ENCODE measurements at regions not wholly inside any gene's neighbourhood (a gene's known extent, or its start where the extent isn't known, plus 50 kb on each side); places are given as distances from the start of the nearest gene placed in this dataset.

DNA sequence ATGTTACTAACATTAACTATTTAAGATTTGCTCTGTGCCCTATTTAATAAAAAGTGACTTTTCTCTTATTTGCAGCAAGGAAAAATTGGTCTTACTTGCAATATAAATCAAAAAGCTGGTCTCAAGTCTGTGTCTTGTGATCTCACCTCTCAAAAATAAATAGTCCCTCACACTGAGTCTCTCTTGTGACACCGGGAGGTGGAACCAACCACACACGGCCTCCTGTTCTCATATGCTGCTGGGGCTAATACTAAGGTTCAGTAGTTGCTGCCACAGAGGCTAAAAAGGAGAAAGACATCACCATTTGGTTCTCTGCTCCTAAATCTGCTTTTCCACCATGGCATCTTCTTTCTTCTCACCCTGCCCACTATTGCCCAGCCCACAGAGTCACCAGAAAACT lies 175.8 kb upstream of the FTMT start:
- no peak for DNase-seq

- DNase-seq = no peak
These were observed 170.3 kb upstream of the FTMT start for GRCh38 chr5:121681229-121681855.

GRCh38 chr5:121688126-121688525 lies 163.6 kb upstream of the FTMT start:
- DNase-seq = no peak

DNA sequence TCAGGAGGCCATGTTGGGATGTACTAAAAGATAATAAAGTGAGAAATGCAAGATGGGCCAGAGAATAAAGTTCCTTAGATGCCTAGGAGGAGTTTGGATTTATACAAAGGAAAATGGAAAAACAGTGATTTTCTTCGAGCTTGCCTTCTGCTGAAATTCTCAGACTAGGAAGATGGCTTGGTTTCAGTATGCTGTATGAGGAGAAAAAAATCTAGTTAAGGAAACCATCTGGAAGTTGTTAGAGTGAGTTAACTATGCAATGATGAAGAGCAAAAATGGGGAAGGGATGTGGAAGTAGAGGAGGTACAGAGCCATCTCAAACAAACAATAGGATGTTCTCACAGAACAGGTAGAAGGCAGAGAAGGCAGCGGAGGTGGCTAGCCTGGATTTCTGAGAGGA lies 162.9 kb upstream of the FTMT start:
- DNase-seq = no peak

- DNase-seq = peak; percentile 5
These were observed 160.2 kb upstream of the FTMT start for GRCh38 chr5:121691478-121691877.

- DNase-seq = no peak
These were observed 159.5 kb upstream of the FTMT start for GRCh38 chr5:121692158-121692557.

GRCh38 chr5:121693864-121694263 lies 157.8 kb upstream of the FTMT start:
- DNase-seq = peak; percentile 1

- no peak for DNase-seq
These were observed 156.4 kb upstream of the FTMT start for GRCh38 chr5:121695307-121695706.

GRCh38 chr5:121698690-121699089 lies 153.0 kb upstream of the FTMT start:
- no peak for DNase-seq

DNA sequence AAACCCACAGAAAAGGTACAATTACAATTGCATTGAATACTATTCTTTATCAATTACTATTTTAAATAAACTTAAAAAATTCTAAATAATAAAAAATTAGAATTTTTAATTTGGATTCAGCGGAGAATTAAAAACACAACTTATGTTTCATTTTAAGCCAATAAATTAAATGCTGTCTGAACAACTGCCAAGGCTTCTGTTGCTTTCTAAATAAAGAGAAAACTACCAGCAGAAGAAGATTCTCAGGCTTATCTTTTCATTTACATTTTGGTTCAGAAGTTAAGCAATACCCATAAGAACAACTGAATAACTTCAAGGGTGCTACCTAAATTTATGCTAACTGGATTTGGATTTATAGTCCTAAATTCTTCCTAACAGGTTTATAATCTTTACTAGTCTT lies 150.0 kb upstream of the FTMT start:
- no peak for DNase-seq

- DNase-seq = no peak
These were observed 149.0 kb upstream of the FTMT start for GRCh38 chr5:121702682-121703081.

- no peak for DNase-seq
These were observed 147.4 kb upstream of the FTMT start for GRCh38 chr5:121704291-121704690.

- no peak for DNase-seq
These were observed 145.0 kb upstream of the FTMT start for GRCh38 chr5:121706686-121707085.

GRCh38 chr5:121707178-121707577 lies 144.5 kb upstream of the FTMT start:
- DNase-seq = no peak

GRCh38 chr5:121711416-121711815 lies 140.3 kb upstream of the FTMT start:
- no peak for DNase-seq

DNA sequence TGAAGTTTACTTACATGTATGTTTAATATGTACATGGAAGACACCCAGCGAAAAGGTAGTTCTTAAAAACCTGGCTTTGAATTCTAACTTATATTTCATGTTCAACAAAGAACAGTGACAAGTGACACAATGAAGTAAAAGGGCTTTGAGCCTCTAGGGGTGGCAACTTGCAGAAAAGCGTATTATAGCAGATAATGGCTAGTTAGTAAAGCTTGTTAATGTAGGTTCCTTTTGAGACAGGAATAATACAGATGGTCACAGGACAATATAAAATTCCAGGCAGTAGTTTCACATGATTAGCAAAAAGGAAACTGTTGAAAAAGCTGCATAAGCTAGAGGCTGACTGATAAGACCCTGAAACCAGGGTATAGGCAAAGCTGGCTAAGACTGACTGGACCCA lies 132.4 kb upstream of the FTMT start:
- DNase-seq = no peak

DNA sequence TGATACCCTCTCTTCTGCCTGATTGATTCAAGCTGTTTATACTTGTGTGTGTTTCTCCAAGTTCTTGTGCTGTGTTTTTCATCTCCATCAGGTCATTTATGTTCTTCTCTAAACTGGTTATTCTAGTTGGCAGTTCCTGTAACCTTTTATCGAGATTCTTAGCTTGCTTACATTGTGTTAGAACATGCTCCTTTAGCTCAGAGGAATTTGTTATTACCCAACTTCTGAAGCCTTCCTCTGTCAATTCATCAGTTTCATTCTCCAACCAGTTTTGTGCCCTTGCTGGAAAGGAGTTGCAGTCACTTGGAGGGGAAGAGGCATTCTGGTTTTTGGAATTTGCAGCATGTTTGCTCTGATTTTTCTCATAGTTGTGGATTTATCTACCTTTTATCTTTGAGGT lies 126.2 kb upstream of the FTMT start:
- no peak for DNase-seq

DNA sequence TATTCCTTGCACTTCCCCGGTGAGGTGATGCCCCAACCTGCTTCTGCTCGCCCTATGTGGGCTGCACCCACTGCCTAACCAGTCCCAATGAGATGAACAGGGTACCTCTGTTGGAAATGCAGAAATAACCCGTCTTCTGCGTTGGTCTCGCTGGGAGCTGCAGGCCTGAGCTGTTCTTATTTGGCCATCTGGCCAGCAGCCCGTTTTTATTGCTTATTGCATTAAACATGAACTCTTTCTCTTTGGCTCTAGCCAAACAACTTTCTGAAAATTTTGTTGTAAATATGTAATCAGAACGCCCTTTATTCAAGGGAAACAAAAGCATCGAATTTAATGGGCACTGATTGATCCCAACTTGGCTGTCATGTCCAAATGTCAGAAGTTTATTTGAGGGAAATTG lies 124.7 kb upstream of the FTMT start:
- DNase-seq = no peak

DNA sequence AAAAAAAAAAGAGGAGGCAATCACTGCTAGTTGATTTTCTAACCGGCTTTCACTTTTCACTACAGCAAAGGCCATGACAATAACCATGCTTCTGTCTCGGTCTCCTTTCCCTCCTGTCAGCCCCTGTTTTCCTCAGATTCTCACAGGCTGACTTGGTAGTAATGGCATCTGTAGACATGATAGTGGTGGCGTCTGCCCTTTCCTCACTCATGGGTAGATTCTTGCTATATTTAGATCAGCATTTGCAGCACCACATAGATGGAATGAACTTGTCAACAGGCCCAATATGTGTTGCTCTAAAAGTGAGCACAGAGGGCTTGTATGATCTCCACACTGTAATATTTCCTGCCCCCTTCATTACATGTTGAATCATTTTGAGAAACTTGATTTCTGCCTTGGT lies 120.3 kb upstream of the FTMT start:
- no peak for DNase-seq

DNA sequence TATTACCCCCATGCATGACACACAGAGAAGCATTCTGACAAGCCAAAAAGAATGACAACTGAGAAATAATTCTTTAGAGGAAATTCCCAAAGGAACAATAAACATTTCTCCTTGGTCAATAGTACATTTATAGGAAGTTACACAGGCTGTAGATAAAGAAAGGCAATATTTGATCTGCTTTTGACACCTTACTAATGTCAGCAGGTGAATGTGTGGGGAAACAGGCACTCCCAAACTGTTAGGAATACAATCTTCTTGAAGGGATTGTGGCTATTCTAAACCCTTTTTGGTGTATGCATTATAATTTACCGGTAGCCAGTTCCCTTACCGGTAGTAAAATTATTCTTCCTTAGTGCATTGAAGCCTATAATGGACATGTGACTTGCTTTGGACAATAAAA lies 116.1 kb upstream of the FTMT start:
- DNase-seq = no peak

DNA sequence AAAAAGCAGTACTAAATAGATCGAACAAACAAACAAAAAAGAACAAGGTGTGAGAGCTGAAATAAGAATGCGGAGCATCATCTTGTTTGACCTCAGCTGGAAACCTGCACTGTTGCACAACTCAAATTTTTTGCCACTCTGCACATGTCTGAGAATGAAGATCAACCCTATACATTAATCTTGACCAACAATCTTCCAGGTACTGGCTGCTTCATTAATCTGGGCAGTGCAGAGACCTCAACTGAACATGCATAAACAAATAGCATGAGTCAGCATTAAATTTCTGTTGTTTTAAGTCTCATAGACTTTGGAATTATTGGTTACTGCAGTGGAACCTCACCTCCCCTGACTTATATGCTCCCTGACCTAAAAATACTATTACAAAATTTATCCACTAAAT lies 114.6 kb upstream of the FTMT start:
- no peak for DNase-seq

DNA sequence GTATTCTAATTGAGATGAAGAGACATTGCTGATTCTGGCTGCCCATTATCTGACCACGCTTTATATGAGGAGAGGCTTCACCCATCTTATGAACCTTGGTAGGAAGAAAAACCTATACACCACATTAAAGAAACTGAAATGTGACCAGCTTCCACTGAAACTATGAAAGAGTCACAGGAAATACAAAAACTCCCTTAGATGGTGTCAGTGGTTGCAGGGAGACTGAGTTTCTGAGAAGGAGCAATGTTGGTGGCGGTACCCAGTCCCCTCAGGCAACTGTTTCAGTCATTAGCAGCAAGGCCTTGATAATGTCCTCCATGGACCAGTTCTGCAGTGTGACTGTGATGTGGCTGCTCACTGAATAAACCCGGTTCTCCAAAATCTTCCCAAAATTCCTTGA lies 110.5 kb upstream of the FTMT start:
- DNase-seq = no peak

- no peak for DNase-seq
These were observed 107.1 kb upstream of the FTMT start for GRCh38 chr5:121744577-121744976.

GRCh38 chr5:121745407-121745806 lies 106.3 kb upstream of the FTMT start:
- DNase-seq = no peak

GRCh38 chr5:121746763-121747162 lies 104.9 kb upstream of the FTMT start:
- no peak for DNase-seq

DNA sequence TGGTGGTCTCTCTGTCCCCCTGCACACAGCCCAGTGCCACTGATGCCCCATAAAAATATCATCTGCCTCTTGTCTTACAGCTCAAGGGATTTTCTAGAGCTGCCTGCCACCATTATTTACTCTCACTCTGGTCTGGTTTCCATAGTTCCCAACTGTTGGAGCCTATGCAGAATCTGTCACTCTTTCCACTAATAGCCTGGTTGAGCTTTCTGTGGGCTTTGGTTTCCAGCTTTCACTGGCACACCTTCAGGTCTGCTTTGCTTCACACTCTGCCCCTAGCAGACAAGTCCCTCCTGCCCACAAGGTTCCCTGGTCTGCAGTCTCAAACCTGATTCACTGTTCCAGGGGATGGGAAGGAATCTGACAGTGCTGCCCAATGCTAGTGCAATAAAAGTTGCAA lies 103.0 kb upstream of the FTMT start:
- no peak for DNase-seq

Data from fibroblast of skin of scalp (primary cell).